Stimulated activated CD8-positive, alpha-beta memory T cell treated with anti-CD3 and anti-CD28 coated beads, Interleukin-4, amount 100 ng/mL, for 48 hours (primary cell): ENCODE measurements at regions not wholly inside any gene's neighbourhood (a gene's known extent, or its start where the extent isn't known, plus 50 kb on each side); places are given as distances from the start of the nearest gene placed in this dataset.
"Not testable (repeated sequence)": the region's sequence is repeated elsewhere in the genome, so short reads cannot be mapped to it uniquely, and the experiment has no call there.

Experiments
- DNase-seq: peaks from one replicate; pipeline ENCODE4 v3.0.0-alpha.2; 2020

- DNase-seq, result no peak
Observed at GRCh38 chr6:93081901-93082300, 337.5 kb downstream of the EPHA7 start.

- DNase-seq, result no peak
Observed at GRCh38 chr6:93079061-93079460, 340.3 kb downstream of the EPHA7 start.

GRCh38 chr6:93073811-93074210 lies 345.5 kb downstream of the EPHA7 start:
- no peak for DNase-seq

GRCh38 chr6:93069856-93070255 lies 349.5 kb downstream of the EPHA7 start:
- DNase-seq, result no peak

- no peak for DNase-seq
Observed at GRCh38 chr6:93059911-93060310, 359.4 kb downstream of the EPHA7 start.

GRCh38 chr6:93057584-93057983 lies 361.8 kb downstream of the EPHA7 start:
- DNase-seq, result no peak

GRCh38 chr6:93048381-93048780 lies 371.0 kb downstream of the EPHA7 start:
- DNase-seq, result no peak

- DNase-seq, result no peak
Observed at GRCh38 chr6:93047033-93047432, 372.3 kb downstream of the EPHA7 start.

GRCh38 chr6:93045156-93045555 lies 374.2 kb downstream of the EPHA7 start:
- DNase-seq, result no peak

GRCh38 chr6:93040375-93040774 lies 379.0 kb downstream of the EPHA7 start:
- DNase-seq, result no peak

GRCh38 chr6:93036835-93037234 lies 382.5 kb downstream of the EPHA7 start:
- no peak for DNase-seq

- DNase-seq, result no peak
Observed at GRCh38 chr6:93035756-93036155, 383.6 kb downstream of the EPHA7 start.

GRCh38 chr6:93021235-93021915 lies 398.0 kb downstream of the EPHA7 start:
- no peak for DNase-seq

GRCh38 chr6:93017626-93018025 lies 401.7 kb downstream of the EPHA7 start:
- no peak for DNase-seq

GRCh38 chr6:93017213-93017612 lies 402.1 kb downstream of the EPHA7 start:
- no peak for DNase-seq

GRCh38 chr6:93013054-93013453 lies 406.3 kb downstream of the EPHA7 start:
- DNase-seq, result no peak

GRCh38 chr6:93008375-93008774 lies 411.0 kb downstream of the EPHA7 start:
- DNase-seq, result no peak

- DNase-seq, result no peak
Observed at GRCh38 chr6:92989656-92990055, 429.7 kb downstream of the EPHA7 start.

- no peak for DNase-seq
Observed at GRCh38 chr6:92979281-92979680, 440.1 kb downstream of the EPHA7 start.

GRCh38 chr6:92977018-92977417 lies 442.3 kb downstream of the EPHA7 start:
- no peak for DNase-seq

- DNase-seq, result no peak
Observed at GRCh38 chr6:92967362-92967761, 452.0 kb downstream of the EPHA7 start.

- DNase-seq, result no peak
Observed at GRCh38 chr6:92962846-92963245, 456.5 kb downstream of the EPHA7 start.

GRCh38 chr6:92952111-92952510 lies 467.2 kb downstream of the EPHA7 start:
- not testable (repeated sequence) for DNase-seq

GRCh38 chr6:92945799-92946198 lies 473.6 kb downstream of the EPHA7 start:
- DNase-seq, result no peak

- no peak for DNase-seq
Observed at GRCh38 chr6:92944132-92944531, 475.2 kb downstream of the EPHA7 start.
